Keratinocyte (primary cell): ENCODE measurements at regions not wholly inside any gene's neighbourhood (a gene's known extent, or its start where the extent isn't known, plus 50 kb on each side); places are given as distances from the start of the nearest gene placed in this dataset.

Experiments
- EZH2 ChIP-seq: IDR thresholded peaks from one replicate; pipeline ENCODE4 v1.6.1; 2012; ENCODE audit warnings: inconsistent platforms, mild to moderate bottlenecking, low read length, moderate library complexity
- TF ChIP-seq, protein P1 (sequence below), 3 experiments: IDR thresholded peaks in 1 of 3; conservative IDR thresholded peaks in 1 of 3; optimal IDR thresholded peaks in 1 of 3; 2 replicates in 2 of 3; 3 replicates in 1 of 3; pipeline versions ENCODE3 to v1.5.1; 2011; ENCODE audit warnings: low read length in 3 of 3, mild to moderate bottlenecking in 3 of 3, moderate library complexity in 2 of 3, control low read depth in 1 of 3, inconsistent platforms in 1 of 3; ENCODE audit not compliant: insufficient read depth in 2 of 3; ENCODE audit errors: extremely low read depth in 1 of 3

DNA sequence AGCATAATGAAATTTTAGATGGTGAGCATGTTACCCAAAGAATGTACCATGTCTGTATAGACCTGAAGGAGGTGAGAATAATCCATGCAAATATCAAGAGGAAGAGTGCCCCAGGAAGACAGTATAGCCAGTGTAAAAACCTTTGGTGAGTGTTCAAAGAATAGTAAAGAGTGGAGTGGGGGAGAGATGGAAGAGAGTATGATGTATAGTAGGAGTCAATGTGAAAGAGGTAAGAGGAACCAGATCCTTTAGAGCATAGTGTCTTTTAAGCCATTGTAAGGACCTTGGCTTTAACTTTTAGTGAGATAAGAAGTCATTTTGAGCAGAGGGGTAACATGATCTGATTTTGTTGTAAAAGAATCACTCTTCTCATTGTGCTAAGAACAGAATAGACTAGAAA lies 1052.3 kb upstream of the ZEB2 start:
- TF ChIP-seq, protein P1, sequence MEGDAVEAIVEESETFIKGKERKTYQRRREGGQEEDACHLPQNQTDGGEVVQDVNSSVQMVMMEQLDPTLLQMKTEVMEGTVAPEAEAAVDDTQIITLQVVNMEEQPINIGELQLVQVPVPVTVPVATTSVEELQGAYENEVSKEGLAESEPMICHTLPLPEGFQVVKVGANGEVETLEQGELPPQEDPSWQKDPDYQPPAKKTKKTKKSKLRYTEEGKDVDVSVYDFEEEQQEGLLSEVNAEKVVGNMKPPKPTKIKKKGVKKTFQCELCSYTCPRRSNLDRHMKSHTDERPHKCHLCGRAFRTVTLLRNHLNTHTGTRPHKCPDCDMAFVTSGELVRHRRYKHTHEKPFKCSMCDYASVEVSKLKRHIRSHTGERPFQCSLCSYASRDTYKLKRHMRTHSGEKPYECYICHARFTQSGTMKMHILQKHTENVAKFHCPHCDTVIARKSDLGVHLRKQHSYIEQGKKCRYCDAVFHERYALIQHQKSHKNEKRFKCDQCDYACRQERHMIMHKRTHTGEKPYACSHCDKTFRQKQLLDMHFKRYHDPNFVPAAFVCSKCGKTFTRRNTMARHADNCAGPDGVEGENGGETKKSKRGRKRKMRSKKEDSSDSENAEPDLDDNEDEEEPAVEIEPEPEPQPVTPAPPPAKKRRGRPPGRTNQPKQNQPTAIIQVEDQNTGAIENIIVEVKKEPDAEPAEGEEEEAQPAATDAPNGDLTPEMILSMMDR (optimal IDR thresholded peaks at IDR 0.05 in 1 of 3, IDR thresholded peaks at IDR 0.05 in 1 of 3, conservative IDR thresholded peaks at IDR 0.05 in 1 of 3; ENCODE audit: extremely low read depth in 1 of 3, insufficient read depth in 2 of 3, low read length in 3 of 3) = no peak
- no peak for TF ChIP-seq EZH2
